Keratinocyte (primary cell): ENCODE measurements at regions not wholly inside any gene's neighbourhood (a gene's known extent, or its start where the extent isn't known, plus 50 kb on each side); places are given as distances from the start of the nearest gene placed in this dataset.

Experiments
- CTCF ChIP-seq, 3 experiments: IDR thresholded peaks in 1 of 3; conservative IDR thresholded peaks in 1 of 3; optimal IDR thresholded peaks in 1 of 3; 2 replicates in 2 of 3; 3 replicates in 1 of 3; pipeline versions ENCODE3 to v1.5.1; 2011; ENCODE audit warnings: low read length in 3 of 3, mild to moderate bottlenecking in 3 of 3, moderate library complexity in 2 of 3, control low read depth in 1 of 3, inconsistent platforms in 1 of 3; ENCODE audit not compliant: insufficient read depth in 2 of 3; ENCODE audit errors: extremely low read depth in 1 of 3
- EZH2 ChIP-seq: IDR thresholded peaks from one replicate; pipeline ENCODE4 v1.6.1; 2012; ENCODE audit warnings: inconsistent platforms, mild to moderate bottlenecking, low read length, moderate library complexity

DNA sequence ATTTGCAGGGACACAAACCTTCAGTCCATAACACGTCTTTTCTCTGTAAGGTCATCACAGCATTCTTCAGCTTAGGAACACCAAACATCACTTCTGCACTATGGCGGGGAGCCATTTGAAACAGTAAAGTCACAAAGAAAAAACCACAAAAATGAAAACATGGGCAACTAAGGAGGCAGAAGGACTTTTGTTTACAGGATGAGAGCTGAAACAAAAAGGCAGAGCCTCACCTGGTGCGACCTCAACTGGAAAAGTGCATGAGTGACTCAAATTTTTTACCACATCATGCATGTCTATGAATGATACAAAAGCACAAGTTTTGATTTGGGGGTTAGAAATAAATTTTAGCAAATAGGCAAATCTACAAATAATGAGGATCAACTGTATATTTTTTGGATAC is 68.2 kb upstream of the TNFAIP3 start:
- TF ChIP-seq EZH2 (no peak), CTCF (optimal IDR thresholded peaks at IDR 0.05 in 1 of 3, IDR thresholded peaks at IDR 0.05 in 1 of 3, conservative IDR thresholded peaks at IDR 0.05 in 1 of 3; ENCODE audit: extremely low read depth in 1 of 3, insufficient read depth in 2 of 3, low read length in 3 of 3) (no peak)
